ENCODE measurements at regions not wholly inside any gene's neighbourhood (a gene's known extent, or its start where the extent isn't known, plus 50 kb on each side); places are given as distances from the start of the nearest gene placed in this dataset.

GRCh38 chr4:56219447-56219846 is 167.8 kb downstream of the AASDH start:
- TF ChIP-seq CTCF (IDR thresholded peaks at IDR 0.05) (no peak), POLR2A (IDR thresholded peaks at IDR 0.05) (no peak), POLR2AphosphoS5 (IDR thresholded peaks at IDR 0.05) (no peak)
